HCT116 (cell line): ENCODE measurements at regions not wholly inside any gene's neighbourhood (a gene's known extent, or its start where the extent isn't known, plus 50 kb on each side); places are given as distances from the start of the nearest gene placed in this dataset.

Source experiments
- CEBPB ChIP-seq: IDR thresholded peaks from 2 replicates; pipeline ENCODE4 v1.6.1; 2012; ENCODE audit warnings: low read depth
- CTCF ChIP-seq, 3 experiments: fragments of 200-600 bp in 1 of 3; sonication (generic) in 1 of 3; IDR thresholded peaks in 2 of 3; conservative IDR thresholded peaks in 1 of 3; 2 replicates each; pipeline ENCODE4 v1.5.1; 2012 to 2017; ENCODE audit warnings: low read depth in 2 of 3, low read length in 2 of 3, antibody characterized with exemption in 1 of 3, borderline replicate concordance in 1 of 3, control low read depth in 1 of 3, mild to moderate bottlenecking in 1 of 3, mixed read lengths in 1 of 3, mixed run types in 1 of 3, moderate library complexity in 1 of 3; ENCODE audit not compliant: insufficient read depth in 1 of 3
- ELF1 ChIP-seq: IDR thresholded peaks from 2 replicates; pipeline ENCODE4 v1.6.1; 2012; ENCODE audit warnings: low read depth, borderline replicate concordance
- POLR2A ChIP-seq: IDR thresholded peaks from 2 replicates; pipeline ENCODE4 v1.7.0; 2011; ENCODE audit warnings: borderline replicate concordance; ENCODE audit not compliant: insufficient read depth, insufficient read length; ENCODE audit errors: extremely low read depth
- RAD21 ChIP-seq: IDR thresholded peaks from 2 replicates; pipeline ENCODE4 v1.6.1; 2012; ENCODE audit warnings: low read depth, mild to moderate bottlenecking
- SIN3A ChIP-seq: IDR thresholded peaks from 2 replicates; pipeline ENCODE4 v1.6.1; 2012; ENCODE audit warnings: low read depth
- YY1 ChIP-seq: IDR thresholded peaks from 2 replicates; pipeline ENCODE4 v1.6.1; 2011; ENCODE audit warnings: low read length, low read depth, moderate library complexity, mild to moderate bottlenecking; ENCODE audit not compliant: insufficient replicate concordance; ENCODE audit errors: extremely low read depth
- ZNF274 ChIP-seq: fragments of 200-500 bp; sonication (Bioruptor generic); IDR thresholded peaks from 2 replicates; pipeline ENCODE4 v1.6.1; 2014; ENCODE audit warnings: mild to moderate bottlenecking, low read depth, low read length, inconsistent platforms

DNA sequence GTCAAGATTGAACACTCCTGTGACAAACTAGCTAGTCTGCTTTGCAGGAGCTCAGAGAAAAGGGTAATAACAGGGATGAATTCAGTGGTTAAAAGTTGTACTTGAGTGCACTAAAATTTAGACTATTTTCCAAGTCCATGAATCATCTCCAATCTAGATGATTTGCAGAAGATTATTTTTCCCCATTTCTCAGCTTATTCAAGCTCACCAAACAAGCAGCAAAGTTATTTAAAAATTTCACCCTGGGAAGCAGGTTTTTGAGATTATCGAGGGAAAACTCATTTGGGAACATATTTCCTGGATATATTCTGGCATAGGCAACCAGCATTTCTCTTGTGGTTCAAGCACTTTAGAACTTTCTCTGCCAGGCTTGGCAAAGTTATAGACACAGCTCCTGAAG is 311.4 kb downstream of the TLE1 start:
- no peak for TF ChIP-seq CEBPB
- no peak for TF ChIP-seq POLR2A
- no peak for TF ChIP-seq RAD21
- no peak for TF ChIP-seq CTCF (IDR thresholded peaks at IDR 0.05 in 2 of 3, conservative IDR thresholded peaks at IDR 0.05 in 1 of 3; ENCODE audit: borderline replicate concordance in 1 of 3, insufficient read depth in 1 of 3, low read depth in 2 of 3, low read length in 2 of 3)
- TF ChIP-seq SIN3A: no peak
- TF ChIP-seq ZNF274: no peak
- no peak for TF ChIP-seq YY1
- no peak for TF ChIP-seq ELF1
